Ascending aorta (tissue), 2 donors: ENCODE measurements at regions not wholly inside any gene's neighbourhood (a gene's known extent, or its start where the extent isn't known, plus 50 kb on each side); places are given as distances from the start of the nearest gene placed in this dataset.

Source experiments
- DNase-seq, 2 donors: peaks; one replicate each; pipeline ENCODE4 v3.0.0-alpha.2; 2019; ENCODE audit warnings: low spot score in 2 of 2
- H3K27ac ChIP-seq, 2 donors: fragments of 200-600 bp; sonication (generic); one replicate each; pipeline ENCODE4 v1.5.1; 2016 to 2017; ENCODE audit warnings: mild to moderate bottlenecking in 1 of 2
- H3K27me3 ChIP-seq: fragments of 200-600 bp; sonication (generic); one replicate; pipeline ENCODE4 v1.5.1; 2017
- H3K36me3 ChIP-seq, 2 donors: fragments of 200-600 bp; sonication (generic); one replicate each; pipeline ENCODE4 v1.5.1; 2016
- H3K4me1 ChIP-seq, 2 donors: fragments of 200-600 bp; sonication (generic); one replicate each; pipeline ENCODE4 v1.5.1; 2016 to 2017; ENCODE audit warnings: mild to moderate bottlenecking in 1 of 2
- H3K4me3 ChIP-seq, 2 donors: fragments of 200-600 bp; sonication (generic); one replicate each; pipeline ENCODE4 v1.5.1; 2016 to 2017; ENCODE audit warnings: mild to moderate bottlenecking in 1 of 2
- H3K9me3 ChIP-seq, 2 donors: fragments of 200-600 bp; sonication (generic); one replicate each; pipeline ENCODE4 v1.5.1; 2016
- CTCF ChIP-seq, 3 experiments: fragments of 200-600 bp in 2 of 3; fragments of 450-650 bp in 1 of 3; sonication (generic) in 2 of 3; IDR thresholded peaks; one replicate each; pipeline ENCODE4 v1.5.1; 2016 to 2019; ENCODE audit warnings: antibody characterized with exemption in 3 of 3, mild to moderate bottlenecking in 1 of 3, moderate library complexity in 1 of 3
- intact Hi-C: fragments of 100-400 bp; cut with DNase I; formaldehyde crosslinking; loops from one replicate; pipeline ENCODE4 v1.15.1; 2023

GRCh38 chr2:226139759-226140158, 659.9 kb downstream of the IRS1 start:
- no peaks in the 10 kb centered on the region for H3K27me3 ChIP-seq
- H3K36me3 ChIP-seq: no peaks in the 10 kb centered on the region
- no peaks in the 10 kb centered on the region for H3K9me3 ChIP-seq
- DNase-seq: no peak
- intact Hi-C loops: no loop called here
- no peak for TF ChIP-seq CTCF (IDR thresholded peaks at IDR 0.05)
- no peak overlapping the region for H3K27ac ChIP-seq
- H3K4me3 ChIP-seq: no peak overlapping the region
- no peaks in the 10 kb centered on the region for H3K4me1 ChIP-seq

DNA sequence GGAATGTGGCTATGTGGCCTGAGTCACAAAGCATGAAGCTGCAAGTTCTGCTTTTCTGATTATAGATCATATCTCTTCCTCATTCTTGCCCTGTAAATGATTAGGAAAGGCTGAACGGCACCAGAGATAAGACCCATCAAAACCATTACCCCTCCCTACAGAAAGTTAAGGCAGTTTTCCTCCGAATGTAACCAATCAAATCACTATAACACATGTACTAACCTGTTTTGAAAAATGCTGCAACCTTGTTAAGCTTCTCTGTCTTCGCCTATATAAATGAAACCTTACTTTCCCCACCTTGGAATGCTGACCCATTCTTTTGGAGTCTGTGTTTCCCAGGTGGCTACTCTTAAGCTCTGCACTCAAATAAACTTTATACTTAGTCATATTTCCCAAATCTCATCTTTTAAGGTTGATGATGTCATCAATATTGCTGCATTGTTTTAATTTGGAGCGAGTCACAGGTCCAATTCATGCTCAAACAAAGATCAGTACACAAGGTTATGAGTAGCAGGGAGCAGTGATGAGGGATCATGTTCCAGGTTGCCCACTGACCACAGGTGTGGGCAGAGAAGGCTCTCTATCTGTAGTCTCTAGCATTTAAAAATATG, 662.3 kb downstream of the IRS1 start:
- Histone ChIP-seq H3K36me3 (no peaks in the 10 kb centered on the region), H3K27ac (no peak overlapping the region), H3K9me3 (no peaks in the 10 kb centered on the region), H3K4me3 (no peak overlapping the region), H3K4me1 (no peaks in the 10 kb centered on the region), H3K27me3 (no peaks in the 10 kb centered on the region)
- TF ChIP-seq CTCF (IDR thresholded peaks at IDR 0.05): no peak
- intact Hi-C loops: no loop called here
- no peak for DNase-seq

DNA sequence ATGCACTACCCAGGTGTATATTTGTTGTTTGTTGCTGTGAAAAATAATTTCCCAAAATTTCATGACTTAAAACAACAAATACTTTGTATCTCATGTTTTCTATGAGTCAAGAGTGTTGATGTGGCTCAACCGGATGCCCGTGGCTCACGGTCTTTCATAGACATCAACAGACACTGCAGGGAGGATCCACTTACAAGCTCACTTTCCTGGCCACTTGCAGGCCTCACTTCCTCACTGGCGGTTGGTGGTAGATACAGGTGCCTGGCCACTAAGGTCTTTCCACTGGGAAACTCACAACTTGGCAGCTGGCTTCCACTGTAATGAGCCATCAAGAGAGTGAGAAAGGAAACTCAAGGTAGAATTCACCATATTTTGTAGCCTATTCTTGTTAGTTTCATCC, 662.9 kb downstream of the IRS1 start:
- intact Hi-C loops: no loop called here
- no peaks in the 10 kb centered on the region for H3K4me1 ChIP-seq
- DNase-seq: no peak
- no peak for TF ChIP-seq CTCF (IDR thresholded peaks at IDR 0.05)
- H3K36me3 ChIP-seq: no peaks in the 10 kb centered on the region
- no peak overlapping the region for H3K27ac ChIP-seq
- H3K4me3 ChIP-seq: no peak overlapping the region
- no peaks in the 10 kb centered on the region for H3K9me3 ChIP-seq
- H3K27me3 ChIP-seq: no peaks in the 10 kb centered on the region

DNA sequence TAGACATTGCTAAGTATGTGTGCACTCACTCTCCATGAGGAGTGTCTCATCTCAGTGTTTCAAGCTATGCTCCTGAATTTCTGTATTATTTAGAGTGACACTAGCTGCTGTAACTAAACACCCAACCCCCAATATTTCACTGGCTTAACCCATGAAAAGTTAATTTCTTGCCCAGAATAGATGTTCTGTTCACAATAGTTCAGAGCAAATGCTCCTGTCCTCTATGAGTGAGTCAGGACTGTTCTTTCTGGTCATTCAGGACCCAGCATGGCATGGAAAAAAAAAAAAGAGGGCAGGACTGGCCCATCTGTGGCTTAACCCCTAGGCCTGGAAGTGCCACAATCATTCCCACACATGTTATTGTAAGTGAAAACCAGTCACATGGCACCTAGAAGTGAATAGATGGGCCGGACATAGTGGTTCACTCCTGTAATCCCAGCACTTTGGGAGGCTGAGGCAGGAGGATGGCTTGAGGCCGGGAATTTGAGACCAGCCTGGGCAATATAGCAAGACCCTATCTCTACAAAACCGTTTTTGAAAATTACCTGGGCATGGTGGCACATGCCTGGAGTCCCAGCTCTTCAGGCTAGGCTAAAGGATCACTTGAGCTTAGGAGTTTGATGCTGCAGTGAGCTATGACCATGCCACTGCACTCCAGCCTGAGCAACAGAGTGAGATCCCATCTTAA, 663.6 kb downstream of the IRS1 start:
- no peaks in the 10 kb centered on the region for H3K9me3 ChIP-seq
- H3K36me3 ChIP-seq: no peaks in the 10 kb centered on the region
- DNase-seq: no peak
- no peak for TF ChIP-seq CTCF (IDR thresholded peaks at IDR 0.05)
- no peak overlapping the region for H3K27ac ChIP-seq
- no peaks in the 10 kb centered on the region for H3K27me3 ChIP-seq
- intact Hi-C loops: no loop called here
- H3K4me3 ChIP-seq: no peak overlapping the region
- no peaks in the 10 kb centered on the region for H3K4me1 ChIP-seq

DNA sequence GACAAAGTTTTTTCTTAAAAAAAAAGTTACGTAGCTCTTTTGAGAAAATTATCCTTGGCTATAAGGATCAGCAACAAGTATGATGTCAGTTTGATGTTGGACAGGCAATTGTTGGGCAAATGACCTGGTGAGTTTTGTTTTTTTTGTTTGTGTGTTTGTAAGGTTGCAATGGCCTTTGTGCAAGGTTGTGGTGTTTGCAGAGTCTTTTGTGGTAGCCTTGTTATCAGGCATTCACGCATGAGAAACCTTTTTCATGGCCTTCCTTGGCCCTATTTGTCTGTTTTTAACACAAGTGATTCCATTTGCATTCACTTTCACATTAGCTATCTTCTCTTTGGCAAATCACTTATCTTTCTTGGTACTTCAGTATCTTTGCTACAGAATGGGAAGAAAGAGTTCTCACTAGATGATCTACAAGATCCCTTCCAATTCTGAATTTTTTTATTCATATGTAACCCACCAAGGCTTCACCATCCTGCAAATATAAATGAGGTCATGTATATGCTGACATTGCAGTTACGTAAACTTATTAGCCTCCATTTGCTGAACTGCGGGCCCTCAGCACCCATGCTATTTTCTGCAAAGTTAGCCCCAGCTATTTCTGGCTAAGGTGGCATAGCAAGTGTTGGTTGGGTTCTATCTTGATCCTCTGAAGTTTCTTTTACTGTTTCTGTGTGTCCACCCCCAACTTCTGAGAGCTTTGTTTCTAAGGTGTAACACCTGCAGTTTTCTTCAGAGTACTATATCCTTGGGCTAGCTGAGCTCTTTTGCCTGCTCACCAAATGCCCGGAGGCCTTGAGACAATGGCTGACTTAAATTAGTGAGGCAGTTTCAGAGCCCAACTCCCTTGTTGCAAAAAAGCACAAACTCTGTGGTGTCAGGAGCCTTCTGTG, 667.1 kb downstream of the IRS1 start:
- no peaks in the 10 kb centered on the region for H3K4me1 ChIP-seq
- no peak for TF ChIP-seq CTCF (IDR thresholded peaks at IDR 0.05)
- H3K27ac ChIP-seq: no peak overlapping the region
- DNase-seq: no peak
- no peak overlapping the region for H3K4me3 ChIP-seq
- intact Hi-C loops: no loop called here
- no peaks in the 10 kb centered on the region for H3K27me3 ChIP-seq
- H3K36me3 ChIP-seq: no peaks in the 10 kb centered on the region
- no peaks in the 10 kb centered on the region for H3K9me3 ChIP-seq
